ENCODE measurements at regions not wholly inside any gene's neighbourhood (a gene's known extent, or its start where the extent isn't known, plus 50 kb on each side); places are given as distances from the start of the nearest gene placed in this dataset.

GRCh38 chr15:59746777-59747176, 57.7 kb upstream of the BNIP2 start:
- TF ChIP-seq GATA2 (IDR thresholded peaks at IDR 0.05; ENCODE audit: low read depth, low read length) (no peak), GATA3 (IDR thresholded peaks at IDR 0.05; ENCODE audit: low read depth, low read length) (no peak)
